ENCODE measurements at regions not wholly inside any gene's neighbourhood (a gene's known extent, or its start where the extent isn't known, plus 50 kb on each side); places are given as distances from the start of the nearest gene placed in this dataset.
"Not testable (repeated sequence)": the region's sequence is repeated elsewhere in the genome, so short reads cannot be mapped to it uniquely, and the experiment has no call there.

- DNase-seq (ENCODE audit: low read depth) = no peak
- TF ChIP-seq CTCF (IDR thresholded peaks at IDR 0.05; ENCODE audit: insufficient read depth, low read depth, low read length) = no peak
- no peak overlapping the region for H3K4me3 ChIP-seq (ENCODE audit: low read depth, low read length)
Measured at GRCh38 chr9:22170556-22170955, 161.5 kb upstream of the CDKN2B start.

GRCh38 chr9:22170990-22171670, 162.0 kb upstream of the CDKN2B start:
- DNase-seq (ENCODE audit: low read depth) = no peak
- H3K4me3 ChIP-seq (ENCODE audit: low read depth, low read length) = no peak overlapping the region
- no peak for TF ChIP-seq CTCF (IDR thresholded peaks at IDR 0.05; ENCODE audit: insufficient read depth, low read depth, low read length)

- DNase-seq (ENCODE audit: low read depth) = no peak
- H3K4me3 ChIP-seq (ENCODE audit: low read depth, low read length) = no peak overlapping the region
- no peak for TF ChIP-seq CTCF (IDR thresholded peaks at IDR 0.05; ENCODE audit: insufficient read depth, low read depth, low read length)
Measured at GRCh38 chr9:22171691-22172090, 162.6 kb upstream of the CDKN2B start.

- no peak for DNase-seq (ENCODE audit: low read depth)
- no peak for TF ChIP-seq CTCF (IDR thresholded peaks at IDR 0.05; ENCODE audit: insufficient read depth, low read depth, low read length)
Measured at GRCh38 chr9:22173908-22174307, 164.8 kb upstream of the CDKN2B start.

GRCh38 chr9:22175972-22176545, 167.0 kb upstream of the CDKN2B start:
- DNase-seq (ENCODE audit: low read depth) = no peak
- no peak overlapping the region for H3K4me3 ChIP-seq (ENCODE audit: low read depth, low read length)
- no peak for TF ChIP-seq CTCF (IDR thresholded peaks at IDR 0.05; ENCODE audit: insufficient read depth, low read depth, low read length)

More at GRCh38 chr9:22173908-22174307, 164.8 kb upstream of the CDKN2B start:
- H3K4me3 ChIP-seq (ENCODE audit: low read depth, low read length) = no peak overlapping the region

- not testable (repeated sequence) for DNase-seq (ENCODE audit: low read depth); H3K4me3 ChIP-seq (ENCODE audit: low read depth, low read length)
Measured at GRCh38 chr9:22181021-22181420, 171.9 kb upstream of the CDKN2B start.

- DNase-seq (ENCODE audit: low read depth) = no peak
- no peak overlapping the region for H3K4me3 ChIP-seq (ENCODE audit: low read depth, low read length)
- TF ChIP-seq CTCF (IDR thresholded peaks at IDR 0.05; ENCODE audit: insufficient read depth, low read depth, low read length) = no peak
Measured at GRCh38 chr9:22189471-22189870, 180.4 kb upstream of the CDKN2B start.

- not testable (repeated sequence) for DNase-seq (ENCODE audit: low read depth); H3K4me3 ChIP-seq (ENCODE audit: low read depth, low read length)
Measured at GRCh38 chr9:22197000-22197399, 187.9 kb upstream of the CDKN2B start.
